Amniotic epithelial cell (primary cell): ENCODE measurements at regions not wholly inside any gene's neighbourhood (a gene's known extent, or its start where the extent isn't known, plus 50 kb on each side); places are given as distances from the start of the nearest gene placed in this dataset.
"Not testable (repeated sequence)": the region's sequence is repeated elsewhere in the genome, so short reads cannot be mapped to it uniquely, and the experiment has no call there.

Experiments used
- DNase-seq: peaks from one replicate; pipeline ENCODE4 v3.0.0-alpha.2; 2010; ENCODE audit warnings: low read depth

DNA sequence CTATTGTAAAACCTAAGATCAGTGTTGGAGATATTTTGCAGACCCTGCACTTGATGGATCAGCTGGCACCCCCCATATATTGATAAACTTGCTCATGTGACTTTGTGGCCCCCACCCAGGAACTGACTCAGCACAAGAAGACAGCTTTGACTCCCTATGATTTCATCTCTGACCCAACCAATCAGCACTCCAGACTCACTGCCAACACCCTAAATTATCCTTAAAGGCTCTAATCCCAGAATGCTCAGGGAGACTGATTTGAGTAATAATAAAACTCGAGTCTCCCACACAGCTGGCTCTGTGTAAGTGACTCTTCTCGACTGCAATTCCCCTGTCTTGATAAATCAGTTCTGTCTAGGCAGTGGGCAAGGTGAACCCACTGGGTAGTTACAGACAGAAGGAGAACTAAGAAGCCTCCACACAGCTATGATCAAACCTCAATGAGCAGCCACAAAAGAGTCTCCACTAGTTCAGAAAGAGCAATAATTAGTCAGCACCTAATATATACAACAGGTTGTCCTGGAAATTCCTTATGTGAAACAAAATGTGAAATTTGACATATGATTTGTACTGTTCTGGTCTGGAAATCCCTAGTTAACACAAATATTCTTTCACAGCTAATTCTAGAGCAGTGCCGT is 52.2 kb downstream of the ACTL7B start:
- DNase-seq = no peak

DNA sequence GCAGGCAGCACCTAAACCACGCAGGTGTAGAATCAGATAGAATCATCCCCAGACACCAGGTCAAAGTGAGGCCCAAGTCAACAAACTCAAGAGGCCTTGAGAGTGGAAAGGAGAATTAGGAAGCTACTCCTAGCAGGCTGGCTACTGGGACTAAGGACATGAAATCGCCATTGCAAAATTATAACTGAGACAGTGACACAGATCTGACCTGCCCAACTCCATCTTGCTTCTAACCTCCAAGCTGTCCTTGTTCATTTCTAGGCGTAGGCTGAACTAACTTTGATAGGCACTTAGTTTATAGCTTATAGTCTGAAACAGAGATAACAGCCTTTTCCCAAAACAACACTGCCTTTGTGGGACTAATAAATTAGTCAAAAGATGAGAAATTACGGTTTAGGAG is 52.8 kb downstream of the ACTL7B start:
- DNase-seq = no peak

DNA sequence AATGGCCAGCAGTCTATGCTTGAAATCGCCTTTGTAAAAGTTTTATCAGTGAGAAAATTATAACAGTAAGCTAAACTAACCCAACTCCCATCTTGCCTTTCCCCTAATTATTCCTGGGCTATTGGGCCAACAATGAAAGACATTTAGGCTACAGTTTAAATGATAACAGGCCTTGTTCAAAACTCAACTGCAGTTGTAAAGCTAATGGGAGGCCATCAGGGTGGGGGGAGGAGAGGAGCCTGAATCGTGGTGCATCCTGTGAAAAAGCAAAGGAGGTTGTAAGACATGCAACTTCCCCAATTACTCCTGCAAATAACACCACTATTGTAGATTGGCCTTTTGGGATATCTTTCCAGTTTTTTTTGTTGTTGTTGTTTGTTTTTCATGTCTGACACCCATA is 53.8 kb downstream of the ACTL7B start:
- no peak for DNase-seq

DNA sequence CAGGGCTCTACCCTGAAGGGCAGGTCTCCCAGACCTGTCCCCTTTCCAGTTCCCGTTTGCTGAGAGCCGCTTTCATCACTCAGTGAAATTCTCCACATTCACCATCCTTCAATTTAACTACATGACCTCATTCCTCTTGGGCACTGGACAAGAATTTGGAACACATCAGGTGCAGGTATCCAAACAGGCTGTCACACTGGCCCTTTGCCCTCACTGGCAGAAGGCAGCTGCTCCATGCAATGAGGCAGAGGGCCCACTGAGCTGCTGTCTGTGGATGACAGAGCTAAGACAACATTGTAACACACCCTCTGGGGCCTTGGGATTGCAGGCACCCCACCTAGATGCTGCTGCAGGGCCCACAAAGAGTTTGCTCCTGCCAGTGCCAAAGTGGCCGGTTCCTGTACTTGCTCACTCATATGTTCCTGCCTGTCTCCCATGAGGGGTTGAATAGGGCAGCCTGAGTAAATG is 55.1 kb downstream of the ACTL7B start:
- DNase-seq = no peak

DNA sequence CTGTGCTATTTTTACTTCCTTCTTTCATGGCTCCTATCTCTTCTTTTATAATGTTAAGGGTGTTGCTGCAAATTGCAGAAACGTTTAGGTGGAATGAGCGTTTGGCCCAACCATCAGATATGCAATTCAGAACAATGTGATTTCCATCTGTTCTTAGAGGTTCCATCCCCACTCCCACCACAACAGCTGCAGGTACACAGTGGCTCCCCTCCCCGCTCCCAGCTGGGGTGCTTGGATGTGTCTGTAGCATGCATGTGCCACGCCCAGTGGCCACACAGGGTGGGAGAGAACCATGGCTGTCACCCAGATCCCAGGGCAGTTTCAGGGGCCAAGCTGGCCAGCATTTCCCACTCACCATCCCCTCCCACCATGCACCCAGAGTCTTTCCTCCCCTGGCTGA is 62.2 kb downstream of the ACTL7B start:
- no peak for DNase-seq

DNA sequence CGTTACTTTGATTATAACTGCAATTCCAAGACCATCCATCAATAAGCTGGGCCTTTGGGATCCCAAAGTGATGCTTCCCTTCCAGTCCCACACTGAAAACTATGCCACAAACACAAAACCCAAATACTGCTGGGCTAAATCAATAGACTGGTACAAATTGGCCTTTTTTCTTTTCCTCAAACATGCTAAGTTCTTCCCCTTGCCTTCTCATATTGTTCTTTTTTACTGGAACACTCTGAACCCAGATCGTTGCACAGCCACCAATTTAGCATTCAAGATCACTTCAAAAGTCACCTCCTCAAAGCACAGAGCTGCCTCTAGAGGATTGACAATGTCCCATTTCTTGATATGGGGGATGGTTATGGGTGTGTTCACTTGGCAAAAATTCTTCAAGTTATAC is 66.0 kb downstream of the ACTL7B start:
- DNase-seq = no peak

DNA sequence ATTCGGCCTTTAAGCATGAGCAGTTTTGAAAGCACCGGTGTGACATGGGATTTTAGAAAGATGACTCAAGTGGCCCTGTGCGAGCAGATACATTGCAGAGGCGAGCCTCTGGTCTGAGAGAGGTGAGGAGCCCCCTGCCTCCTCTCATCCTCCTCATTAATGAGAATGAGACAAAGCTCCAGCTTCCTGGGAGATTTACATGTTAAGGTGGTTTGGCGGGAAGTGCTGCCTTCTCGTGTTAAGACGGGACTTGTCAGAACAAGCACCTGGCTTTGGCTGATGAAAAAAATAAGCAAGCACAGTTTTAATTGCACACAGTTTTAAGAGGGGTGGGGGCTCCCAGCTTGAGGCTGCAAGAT is 68.1 kb downstream of the ACTL7B start:
- DNase-seq = no peak

DNA sequence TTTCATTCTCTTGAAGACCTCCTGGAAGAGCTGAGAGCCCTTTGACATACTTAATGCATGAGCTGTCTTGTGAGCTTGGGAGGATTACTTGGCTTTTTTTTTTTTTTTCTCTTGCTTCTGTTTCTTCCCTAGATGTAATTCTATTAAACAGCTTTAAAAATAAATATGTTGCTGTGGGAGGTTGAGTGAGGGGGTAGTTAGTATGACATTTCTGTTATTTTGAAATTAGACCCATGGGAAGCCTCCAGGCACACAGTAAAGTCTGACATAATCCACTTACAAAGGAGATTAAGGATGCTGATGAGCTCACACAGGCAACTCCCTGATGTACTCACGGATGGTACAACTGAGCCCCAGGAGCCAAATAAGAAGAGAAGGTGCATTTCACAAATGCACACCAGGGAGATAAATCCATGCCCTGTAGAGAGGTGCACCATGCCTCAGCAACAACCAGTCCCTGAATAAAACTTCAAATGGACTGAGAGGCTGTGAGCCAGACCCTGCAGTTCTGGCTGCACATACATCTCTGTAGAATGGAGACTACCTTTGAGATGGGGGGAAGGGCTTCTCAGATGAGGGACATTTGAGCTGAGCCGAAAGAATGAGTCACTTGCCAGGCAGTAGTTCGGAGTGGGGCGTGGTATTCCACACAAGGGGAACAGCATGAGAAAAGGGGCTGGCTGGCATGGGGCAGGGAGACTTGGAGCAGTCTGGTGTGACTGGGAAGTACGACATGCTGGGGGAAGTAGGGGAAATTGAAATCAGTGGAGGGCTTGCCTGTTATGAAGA is 68.7 kb downstream of the ACTL7B start:
- DNase-seq = peak; percentile 57

DNA sequence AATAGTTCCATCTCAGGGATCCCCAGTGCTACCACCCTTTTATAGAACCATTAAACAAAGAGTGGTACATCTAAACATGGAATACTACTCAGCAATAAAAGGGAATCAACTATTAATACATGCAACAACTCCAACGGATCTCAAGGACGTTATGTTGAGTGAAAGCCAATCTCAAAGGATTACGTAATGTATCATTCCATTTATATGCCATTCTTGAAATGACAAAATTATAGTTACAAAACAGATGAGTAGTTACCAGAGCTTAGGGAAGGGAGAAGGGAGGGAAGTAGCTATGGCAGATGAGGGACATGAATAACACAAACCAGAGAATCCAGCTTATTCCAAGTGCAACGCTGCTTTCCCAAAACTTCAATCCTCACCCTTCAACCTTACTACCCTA is 69.5 kb downstream of the ACTL7B start:
- no peak for DNase-seq

DNA sequence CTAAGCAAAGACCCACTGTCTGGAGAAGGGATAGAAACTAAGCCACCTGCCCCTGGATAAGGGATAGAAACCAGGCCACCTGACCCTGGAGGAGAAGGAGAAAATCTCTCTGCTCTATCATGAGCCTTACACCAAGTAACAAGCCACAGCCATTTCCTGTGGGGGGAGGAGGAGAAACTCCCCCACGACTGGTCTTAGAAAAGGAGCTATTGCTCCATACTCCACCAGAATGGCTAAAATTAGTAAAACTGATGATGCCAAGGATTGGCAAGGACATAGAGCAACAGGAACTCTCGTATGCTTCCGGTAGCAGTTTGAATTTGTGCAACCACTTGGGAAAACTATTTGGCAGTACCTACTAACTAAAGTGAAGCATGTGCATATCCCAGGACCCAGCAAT is 70.8 kb downstream of the ACTL7B start:
- DNase-seq = peak; percentile 69

DNA sequence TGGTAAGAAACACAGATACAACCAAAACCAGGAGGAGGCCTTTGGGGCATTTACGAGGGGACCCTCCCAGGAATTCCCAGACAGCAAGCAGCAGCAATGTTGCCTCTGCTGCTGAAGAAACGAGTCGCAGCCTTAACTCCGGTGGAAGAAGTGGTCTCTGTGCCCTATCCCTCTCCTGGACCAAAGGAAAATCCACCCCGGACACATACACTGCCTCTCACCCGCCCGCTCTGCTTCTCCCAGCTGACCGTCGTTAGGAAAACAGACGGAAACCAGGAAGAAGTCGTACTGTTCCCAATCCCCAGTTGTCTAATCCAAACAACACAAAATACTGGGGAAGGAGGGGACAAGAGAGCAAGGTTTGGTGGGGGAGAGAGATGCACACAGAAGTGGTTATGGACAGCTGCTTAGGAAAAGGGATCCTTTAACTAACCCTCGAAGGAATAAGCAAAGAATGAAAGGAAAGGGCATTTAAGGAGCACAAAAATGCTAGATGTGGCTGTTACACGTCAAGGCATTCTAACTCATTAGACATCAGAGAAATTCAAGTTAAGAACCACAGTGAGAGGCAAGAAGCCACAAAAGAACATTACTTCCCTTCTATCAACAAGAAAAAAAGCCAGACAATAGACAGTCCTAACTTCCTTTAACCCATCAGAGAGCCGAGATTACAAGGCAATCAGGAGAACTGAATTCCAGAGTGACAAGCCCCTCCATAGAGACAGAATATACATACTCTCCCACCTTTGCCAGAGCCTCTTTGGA is 71.9 kb downstream of the ACTL7B start:
- DNase-seq = no peak

DNA sequence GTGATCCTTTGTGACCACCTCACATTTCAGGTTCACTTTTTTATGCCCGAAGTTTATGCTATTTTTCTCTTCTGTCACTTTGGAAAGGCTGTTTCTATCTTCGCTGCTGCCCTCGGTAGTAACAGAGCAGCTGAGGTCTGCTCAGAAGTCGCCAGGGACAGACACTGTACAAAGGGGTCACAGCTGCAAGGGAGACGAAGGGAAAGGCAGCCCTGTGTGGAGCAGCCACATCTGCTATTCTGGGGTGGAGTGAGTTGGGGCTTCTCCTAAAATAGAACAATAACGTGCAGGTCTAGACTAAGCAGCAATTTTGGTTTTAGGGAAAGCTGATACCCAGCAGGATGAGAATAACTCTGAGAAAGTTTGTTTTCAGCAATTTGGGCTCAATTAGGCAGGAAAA is 72.5 kb downstream of the ACTL7B start:
- DNase-seq = no peak

DNA sequence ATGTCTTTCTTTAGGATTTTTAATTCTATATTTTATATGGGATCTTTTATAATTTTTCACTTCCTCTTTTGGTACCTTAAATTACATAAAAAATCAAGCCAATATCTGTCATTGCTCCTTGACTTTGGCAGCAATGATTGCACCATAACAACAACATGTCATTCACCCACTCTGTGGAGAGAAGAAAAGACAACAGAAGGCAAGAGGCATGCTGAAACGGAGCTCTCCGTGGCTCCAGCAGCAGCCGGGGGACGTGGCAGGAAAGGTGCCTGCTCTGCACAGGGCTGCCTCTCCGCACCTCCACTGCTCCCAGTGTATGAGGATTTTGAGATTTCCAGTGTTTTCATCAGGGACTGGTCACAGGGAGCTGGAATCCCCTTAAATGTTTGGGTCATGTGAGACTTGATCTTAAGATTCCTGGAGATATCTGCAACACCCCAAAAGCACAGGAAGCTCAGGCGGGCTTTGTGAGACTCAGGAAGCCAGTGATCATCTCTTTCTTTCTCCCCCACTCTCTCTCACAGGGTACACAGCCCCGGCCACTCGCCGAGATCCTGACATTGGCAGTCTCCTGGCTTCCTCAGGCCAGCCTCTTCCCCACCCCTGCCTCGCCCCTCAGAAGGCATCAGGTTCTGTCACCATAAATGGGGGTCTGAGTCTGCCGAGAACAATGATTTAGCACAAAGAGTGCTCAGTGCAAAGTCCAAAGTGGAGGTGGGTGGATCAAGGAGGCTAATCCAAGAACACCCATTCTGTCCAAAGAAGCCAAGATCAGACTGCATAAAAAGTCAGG is 74.6 kb downstream of the ACTL7B start:
- no peak for DNase-seq

DNA sequence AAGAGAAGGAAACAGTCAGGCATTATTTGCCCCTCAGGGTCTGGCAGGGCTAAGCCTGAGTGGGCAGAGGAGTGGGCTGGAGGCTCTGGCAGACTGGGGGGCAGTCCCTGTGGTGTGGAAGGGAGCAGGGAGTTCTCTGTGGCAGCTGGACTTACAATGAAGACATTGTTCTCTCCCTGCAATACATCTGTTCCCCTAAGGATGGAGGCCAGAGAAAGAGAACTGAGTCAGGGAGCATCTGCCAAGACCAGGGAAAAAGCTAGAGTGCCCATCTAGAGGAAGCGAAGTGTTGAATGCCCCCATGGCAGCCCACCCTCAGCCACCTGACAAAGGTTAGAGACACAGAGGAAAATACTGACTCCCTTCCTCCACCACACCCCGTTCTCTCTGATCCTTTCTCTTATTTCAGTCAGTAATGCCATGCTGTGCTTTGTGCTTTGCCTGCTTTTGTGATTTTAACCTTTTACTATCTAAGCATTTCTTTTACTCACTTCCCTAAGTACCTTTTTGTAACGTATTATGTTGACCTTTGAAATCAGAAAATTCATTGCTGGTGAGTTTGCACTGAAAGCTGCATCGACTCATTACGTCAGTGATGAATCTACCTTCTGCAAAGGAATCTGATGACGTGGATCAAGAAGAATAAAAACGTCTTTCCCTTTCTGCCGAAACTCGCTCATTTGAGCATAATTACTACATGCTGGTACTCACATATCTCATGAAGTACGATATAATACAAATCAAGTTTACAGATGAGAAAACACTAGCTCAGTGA is 76.0 kb downstream of the ACTL7B start:
- no peak for DNase-seq

DNA sequence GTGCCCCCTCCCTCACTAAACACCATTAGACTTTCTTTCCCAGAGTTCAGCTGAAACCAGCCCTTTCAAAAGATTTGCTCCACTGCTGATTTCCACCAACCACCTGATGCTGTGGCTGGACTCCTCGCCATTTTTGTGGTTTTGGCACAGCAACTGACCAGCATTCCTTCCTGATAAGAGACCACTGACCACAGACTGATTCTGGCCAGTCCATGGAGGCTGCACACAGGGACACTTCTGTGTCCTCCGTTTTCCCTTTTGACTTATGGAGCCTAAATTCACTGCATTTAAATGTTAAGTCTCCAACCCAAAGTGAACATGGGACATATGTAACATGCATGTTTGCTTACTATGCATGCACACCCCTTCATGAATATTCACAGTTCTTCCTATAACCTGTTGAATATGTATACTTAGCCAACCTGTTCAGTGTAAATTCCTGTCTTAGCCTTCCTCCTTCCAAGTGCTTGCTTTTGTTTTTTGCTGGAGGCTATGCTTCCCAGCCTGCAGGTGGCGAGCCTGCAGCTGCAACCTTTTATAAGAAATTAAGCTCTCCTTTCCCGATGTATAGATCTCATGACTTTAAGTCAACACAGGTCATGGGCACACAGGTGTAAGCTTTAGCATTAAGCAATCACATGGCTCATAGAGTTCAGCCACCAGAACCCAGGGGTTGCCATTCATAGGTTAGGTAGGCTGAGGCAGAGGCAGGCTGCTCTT is 78.7 kb downstream of the ACTL7B start:
- DNase-seq = peak; percentile 87

DNA sequence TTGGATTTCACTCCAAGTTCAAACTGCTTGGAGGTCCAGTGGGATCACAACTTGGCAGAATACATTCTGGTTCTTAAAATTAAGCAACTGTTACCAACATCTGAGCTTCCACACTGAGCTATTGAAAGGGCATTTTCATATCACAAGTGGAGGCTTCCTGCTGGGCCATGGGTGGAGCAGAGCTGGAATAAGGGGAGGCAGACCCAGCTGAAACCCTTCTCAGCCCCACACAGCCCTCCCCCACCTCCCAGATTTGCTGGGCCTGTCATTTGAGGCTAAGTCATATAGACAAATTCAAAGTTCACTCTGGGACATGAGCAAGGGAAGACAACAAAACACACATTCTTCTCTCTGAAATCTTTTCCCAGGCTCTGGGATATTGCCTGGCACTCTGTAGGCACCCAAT is 79.9 kb downstream of the ACTL7B start:
- DNase-seq = no peak

DNA sequence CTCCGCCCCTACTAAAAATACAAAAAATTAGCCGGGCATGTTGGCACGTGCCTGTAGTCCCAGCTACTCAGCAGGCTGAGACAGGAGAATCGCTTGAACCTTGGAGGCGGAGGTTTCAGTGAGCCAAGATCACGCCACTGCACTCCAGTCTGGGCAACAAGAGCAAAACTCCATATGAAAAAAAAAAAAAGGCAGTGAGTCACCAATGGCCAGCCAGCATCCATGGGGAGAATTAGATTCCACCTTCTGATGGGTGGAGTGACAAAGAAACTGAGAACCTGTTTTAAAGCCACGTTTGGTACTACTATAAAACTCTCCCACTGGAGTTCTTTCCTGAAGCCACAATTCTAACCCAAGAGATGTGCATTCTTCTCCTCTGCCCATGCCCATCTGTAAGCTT is 81.7 kb downstream of the ACTL7B start:
- DNase-seq = not testable (repeated sequence)

DNA sequence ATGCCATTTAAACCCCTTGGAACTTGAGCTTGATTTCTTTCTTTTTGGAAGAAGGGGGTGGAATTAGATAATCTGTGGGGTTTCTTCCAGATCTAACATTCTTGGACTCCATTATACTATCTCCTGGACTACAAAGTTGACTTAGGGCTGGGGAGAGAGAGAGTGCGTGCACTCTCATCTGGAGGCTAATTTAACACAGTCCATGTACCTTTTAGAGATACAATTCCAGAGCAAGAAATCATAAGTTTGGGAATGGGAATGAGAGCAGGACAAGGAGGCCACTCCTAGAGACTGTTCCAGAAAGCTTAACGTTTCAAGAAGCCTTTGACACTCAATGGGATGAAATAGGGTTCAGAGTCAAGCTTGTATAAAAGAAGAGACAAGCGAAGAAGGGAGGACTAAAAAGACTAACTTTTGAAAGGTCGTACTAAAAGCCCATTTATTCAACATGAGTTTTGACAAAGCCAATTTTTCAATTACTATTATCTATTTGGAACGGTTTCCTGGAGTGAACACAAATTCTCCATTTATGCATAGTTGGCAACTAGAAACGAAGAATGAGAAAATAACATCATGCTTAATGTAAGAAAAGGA is 83.4 kb downstream of the ACTL7B start:
- no peak for DNase-seq

DNA sequence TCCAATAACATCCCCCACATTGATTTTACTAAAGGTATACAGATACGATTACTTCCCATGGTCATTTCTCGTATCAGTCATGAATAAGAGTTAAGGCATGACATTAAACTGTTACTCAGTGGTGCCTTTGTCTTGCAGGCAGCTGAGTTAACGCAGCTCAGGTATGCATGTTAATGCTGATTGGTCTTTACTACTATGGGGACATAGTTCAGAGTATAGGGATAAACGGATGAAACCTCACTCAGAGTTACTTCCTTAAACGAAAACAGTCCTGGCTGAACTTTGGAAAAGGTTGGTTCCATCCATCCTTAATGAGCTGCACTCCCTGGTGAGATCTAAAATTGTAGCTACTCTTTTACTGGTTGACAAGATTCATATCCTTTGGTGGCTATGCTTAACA is 87.0 kb downstream of the ACTL7B start:
- DNase-seq = no peak

DNA sequence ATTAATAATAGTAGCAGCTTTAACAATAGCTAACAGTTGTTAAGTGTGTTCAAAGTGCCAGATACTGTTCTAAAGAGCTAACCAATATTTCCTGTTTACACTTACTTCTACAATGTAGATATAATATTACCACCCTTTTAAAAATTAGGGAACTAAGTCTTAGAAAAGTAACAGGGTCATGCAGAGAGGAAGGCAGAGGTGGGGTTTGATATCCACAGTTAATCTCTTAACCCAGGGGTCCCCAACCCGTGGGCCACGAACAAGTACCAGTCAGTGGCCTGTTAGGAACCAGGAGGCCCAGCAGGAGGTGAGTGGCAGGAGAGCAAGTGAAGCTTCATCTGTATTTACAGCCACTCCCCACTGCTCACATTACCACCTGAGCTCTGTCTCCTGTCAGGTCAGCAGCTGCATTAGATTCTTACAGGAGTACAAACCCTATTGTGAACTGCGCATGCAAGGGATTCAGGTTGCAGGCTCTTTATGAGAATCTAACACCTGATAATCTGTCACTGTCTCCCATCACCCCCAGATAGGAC is 89.1 kb downstream of the ACTL7B start:
- DNase-seq = no peak
